ENCODE measurements at regions not wholly inside any gene's neighbourhood (a gene's known extent, or its start where the extent isn't known, plus 50 kb on each side); places are given as distances from the start of the nearest gene placed in this dataset.
A peak's percentile ranks its signal among the peaks of the same experiment; 100 is the strongest.

DNA sequence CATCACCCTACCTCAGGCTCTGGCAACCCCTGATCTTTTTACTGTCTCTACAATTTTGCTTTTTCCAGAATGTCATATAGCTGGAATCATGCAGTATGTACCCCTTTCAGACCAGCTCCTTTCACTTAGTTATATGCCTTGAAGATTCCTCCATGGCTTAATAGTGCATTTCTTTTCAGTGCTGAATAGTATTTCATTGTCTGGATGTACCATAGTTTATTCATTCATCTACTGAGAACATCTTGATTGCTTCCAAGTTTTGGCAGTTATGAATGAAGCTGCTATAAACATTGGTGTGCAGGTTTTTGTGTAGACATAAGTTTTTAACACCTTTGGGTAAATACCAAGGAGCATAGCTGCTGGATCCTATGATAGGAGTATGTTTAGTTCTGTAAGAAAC lies 50.8 kb upstream of the ANP32A start:
- DNase-seq, result no peak

DNA sequence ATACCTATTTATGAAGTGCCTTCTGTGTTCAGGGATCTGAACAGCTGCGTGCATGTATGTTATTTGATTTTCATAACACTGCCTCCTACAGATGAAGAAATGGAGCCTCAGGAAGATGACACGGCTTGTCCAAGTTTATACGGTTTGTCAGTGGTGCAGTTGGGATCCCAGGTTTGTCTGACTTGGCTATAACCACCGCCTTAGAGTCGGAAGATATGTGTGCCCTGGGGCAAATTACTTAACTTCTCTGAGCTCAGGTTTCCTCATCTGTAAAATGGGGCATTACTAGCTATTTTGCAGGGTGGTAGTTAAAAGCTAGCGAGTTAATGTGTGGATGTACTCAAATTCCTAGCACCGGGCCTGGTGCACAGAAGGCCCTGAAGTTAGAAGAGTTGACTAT lies 54.1 kb upstream of the ANP32A start:
- peak in 1 of 2 experiments; percentile 9 for DNase-seq

DNA sequence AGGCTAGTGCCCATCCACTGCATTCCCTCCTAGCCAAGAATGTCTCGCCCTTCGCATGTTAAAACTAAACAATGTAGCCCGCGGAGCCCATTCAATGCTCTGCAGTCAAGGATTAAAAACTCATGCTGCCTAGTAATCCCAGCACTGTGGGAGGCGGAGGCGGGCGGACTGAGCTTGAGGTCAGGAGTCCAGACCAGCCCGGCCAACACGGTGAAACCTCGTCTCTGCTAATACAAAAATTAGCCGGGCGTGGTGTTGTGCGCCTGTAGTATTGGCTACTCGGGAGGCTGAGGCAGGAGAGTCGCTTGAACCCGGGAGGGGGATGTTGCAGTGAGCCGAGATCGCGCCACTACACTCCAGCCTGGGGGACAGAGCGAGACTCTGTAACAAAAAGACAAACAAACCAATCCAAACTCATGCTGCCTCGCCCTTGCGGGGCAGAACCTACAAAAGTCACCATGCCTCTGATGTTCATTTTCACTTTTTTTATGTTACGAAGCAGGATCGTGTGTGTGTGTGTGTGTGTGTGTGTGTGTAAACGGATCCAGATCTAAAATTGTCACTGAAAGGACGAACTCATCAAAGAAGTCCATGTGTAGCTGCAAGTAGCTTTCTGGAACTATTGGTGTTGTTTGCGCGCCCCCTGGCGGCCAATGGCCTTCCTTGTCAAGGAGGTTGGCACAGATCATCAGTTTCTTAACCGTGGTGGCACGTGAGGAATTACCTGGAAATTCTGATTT lies 54.8 kb upstream of the SPESP1 start:
- peak; percentile 79 to 85 for DNase-seq

DNA sequence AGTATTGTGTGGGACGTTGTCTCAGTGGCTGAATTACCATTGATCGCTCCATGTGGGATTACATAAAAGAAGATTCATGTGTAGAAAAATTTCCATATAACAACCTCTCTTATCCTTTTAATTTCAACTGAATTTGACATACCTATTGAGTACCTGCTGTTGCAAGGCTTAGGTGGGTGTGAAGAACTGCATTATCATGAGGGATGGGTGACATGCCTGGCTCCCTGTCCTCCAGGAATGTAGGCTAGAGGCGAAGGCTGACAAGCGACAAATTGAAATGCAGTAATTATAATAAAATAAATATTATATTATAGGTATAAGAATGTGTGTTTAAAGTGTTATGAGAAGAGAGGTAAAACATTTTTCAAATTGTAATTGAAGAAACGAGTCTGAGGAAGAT lies 52.7 kb upstream of the SPESP1 start:
- DNase-seq, result no peak

DNA sequence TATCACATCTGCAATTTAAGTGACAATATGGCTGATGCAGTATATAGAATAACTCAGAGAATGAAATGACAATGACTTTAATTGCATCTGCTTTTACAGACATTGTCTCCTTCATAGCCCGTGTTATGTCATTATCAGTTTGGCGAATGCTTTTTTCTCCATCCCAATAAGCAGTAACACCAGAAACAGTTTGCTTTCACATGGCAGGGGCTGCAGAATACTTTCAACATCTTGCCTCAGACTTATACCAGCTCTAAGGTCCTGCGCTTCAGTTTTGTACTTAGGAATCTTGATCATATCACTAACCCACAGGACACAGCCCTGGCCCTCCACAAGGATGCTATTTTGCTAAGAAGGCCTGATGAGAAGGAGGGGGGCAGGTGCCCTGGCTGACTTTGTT lies 49.9 kb upstream of the SPESP1 start:
- DNase-seq, result no peak

Data from Kasumi-1 (cell line).